Uterus (tissue), 2 donors: ENCODE measurements at regions not wholly inside any gene's neighbourhood (a gene's known extent, or its start where the extent isn't known, plus 50 kb on each side); places are given as distances from the start of the nearest gene placed in this dataset.

Experiments
- CTCF ChIP-seq, 4 experiments: fragments of 200-600 bp in 2 of 4; fragments of 450-650 bp in 2 of 4; sonication (generic) in 2 of 4; IDR thresholded peaks; one replicate each; pipeline ENCODE4 v1.5.1; 2016 to 2019; ENCODE audit warnings: antibody characterized with exemption in 4 of 4, mild to moderate bottlenecking in 2 of 4, moderate library complexity in 1 of 4
- POLR2A ChIP-seq, 2 donors: fragments of 450-650 bp; IDR thresholded peaks; one replicate each; pipeline ENCODE4 v1.6.1; 2016; ENCODE audit warnings: antibody characterized with exemption in 2 of 2, mild to moderate bottlenecking in 1 of 2, moderate library complexity in 1 of 2

- TF ChIP-seq CTCF (IDR thresholded peaks at IDR 0.05) (no peak), POLR2A (IDR thresholded peaks at IDR 0.05) (no peak)
Measured at GRCh38 chr16:86101137-86101896, 202.4 kb downstream of the IRF8 start.
